ENCODE measurements at regions not wholly inside any gene's neighbourhood (a gene's known extent, or its start where the extent isn't known, plus 50 kb on each side); places are given as distances from the start of the nearest gene placed in this dataset.

DNA sequence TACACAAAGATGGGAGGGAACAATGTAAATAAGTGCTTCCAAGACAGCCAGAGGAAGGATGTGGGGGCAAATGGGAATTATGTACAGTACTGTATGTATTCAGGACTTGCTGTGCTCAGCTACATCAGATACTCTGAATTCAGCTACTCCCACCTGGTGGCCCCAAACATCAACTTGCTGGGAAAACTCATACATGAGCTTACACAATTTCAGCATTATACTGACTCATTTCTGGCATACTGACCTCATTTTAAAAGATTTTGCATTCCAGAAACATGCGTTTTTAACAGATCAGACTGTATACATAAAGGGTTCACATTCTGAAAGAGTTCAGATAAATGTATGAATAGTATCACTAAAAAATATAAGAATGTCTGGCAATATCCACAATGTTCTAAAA lies 59.7 kb downstream of the GPX5 start:
- Mint-ChIP-seq H3K36me3 (ENCODE audit: low read depth) (peaks cover 9% of the 10 kb centered on the region), H3K9me3 (no peaks in the 10 kb centered on the region), H3K27ac (peak overlapping the region; percentile 9 to 56 (median 38)), H3K27me3 (ENCODE audit: low read depth) (no peaks in the 10 kb centered on the region), H3K4me1 (peaks cover 65% of the 10 kb centered on the region), H3K4me3 (peak overlapping the region; percentile 49 to 94 (median 83))
- TF ChIP-seq, protein P1, sequence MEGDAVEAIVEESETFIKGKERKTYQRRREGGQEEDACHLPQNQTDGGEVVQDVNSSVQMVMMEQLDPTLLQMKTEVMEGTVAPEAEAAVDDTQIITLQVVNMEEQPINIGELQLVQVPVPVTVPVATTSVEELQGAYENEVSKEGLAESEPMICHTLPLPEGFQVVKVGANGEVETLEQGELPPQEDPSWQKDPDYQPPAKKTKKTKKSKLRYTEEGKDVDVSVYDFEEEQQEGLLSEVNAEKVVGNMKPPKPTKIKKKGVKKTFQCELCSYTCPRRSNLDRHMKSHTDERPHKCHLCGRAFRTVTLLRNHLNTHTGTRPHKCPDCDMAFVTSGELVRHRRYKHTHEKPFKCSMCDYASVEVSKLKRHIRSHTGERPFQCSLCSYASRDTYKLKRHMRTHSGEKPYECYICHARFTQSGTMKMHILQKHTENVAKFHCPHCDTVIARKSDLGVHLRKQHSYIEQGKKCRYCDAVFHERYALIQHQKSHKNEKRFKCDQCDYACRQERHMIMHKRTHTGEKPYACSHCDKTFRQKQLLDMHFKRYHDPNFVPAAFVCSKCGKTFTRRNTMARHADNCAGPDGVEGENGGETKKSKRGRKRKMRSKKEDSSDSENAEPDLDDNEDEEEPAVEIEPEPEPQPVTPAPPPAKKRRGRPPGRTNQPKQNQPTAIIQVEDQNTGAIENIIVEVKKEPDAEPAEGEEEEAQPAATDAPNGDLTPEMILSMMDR (IDR thresholded peaks at IDR 0.05; ENCODE audit: unreplicated experiment in 3 of 3) = peak; percentile 17 to 41 (median 26)

- Mint-ChIP-seq H3K4me1 (peaks cover 66% of the 10 kb centered on the region), H3K27ac (peak overlapping the region; percentile 54 to 89 (median 88)), H3K4me3 (peak overlapping the region; percentile 83 to 95 (median 94)), H3K9me3 (no peaks in the 10 kb centered on the region), H3K36me3 (ENCODE audit: low read depth) (peaks cover 9% of the 10 kb centered on the region), H3K27me3 (ENCODE audit: low read depth) (peaks cover under 1% of the 10 kb centered on the region)
- TF ChIP-seq, protein P1 (IDR thresholded peaks at IDR 0.05; ENCODE audit: unreplicated experiment in 3 of 3) = no peak
These were observed 60.6 kb downstream of the GPX5 start for GRCh38 chr6:28586324-28586723.

GRCh38 chr6:28586962-28587745 lies 61.5 kb downstream of the GPX5 start:
- peaks cover 60% of the 10 kb centered on the region for H3K4me1 Mint-ChIP-seq
- H3K9me3 Mint-ChIP-seq = no peaks in the 10 kb centered on the region
- TF ChIP-seq, protein P1 (IDR thresholded peaks at IDR 0.05; ENCODE audit: unreplicated experiment in 3 of 3) = no peak
- peaks cover 8% of the 10 kb centered on the region for H3K27me3 Mint-ChIP-seq (ENCODE audit: low read depth)
- peak overlapping the region; percentile 54 to 89 (median 88) for H3K27ac Mint-ChIP-seq
- peak overlapping the region; percentile 83 to 95 (median 94) for H3K4me3 Mint-ChIP-seq
- H3K36me3 Mint-ChIP-seq (ENCODE audit: low read depth) = peaks cover 7% of the 10 kb centered on the region

DNA sequence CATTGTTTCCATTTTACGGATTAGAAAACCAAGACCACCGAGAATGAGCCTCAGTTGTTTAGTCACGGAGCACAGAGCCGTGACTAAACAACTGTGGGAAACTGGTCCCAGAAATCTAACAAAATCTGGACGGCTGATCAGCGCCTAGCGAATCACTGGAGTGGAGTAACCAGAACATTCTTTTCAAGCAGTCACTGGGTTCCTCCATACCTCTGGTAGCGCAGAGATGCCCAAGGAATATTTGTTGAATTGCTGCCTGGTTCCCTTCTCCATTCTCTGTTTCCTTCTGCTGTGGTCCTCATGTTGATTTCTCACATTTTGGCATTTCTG lies 62.0 kb downstream of the GPX5 start:
- H3K27me3 Mint-ChIP-seq (ENCODE audit: low read depth) = peaks cover 8% of the 10 kb centered on the region
- TF ChIP-seq, protein P1 (IDR thresholded peaks at IDR 0.05; ENCODE audit: unreplicated experiment in 3 of 3) = no peak
- peak overlapping the region; percentile 83 to 95 (median 94) for H3K4me3 Mint-ChIP-seq
- H3K27ac Mint-ChIP-seq = peak overlapping the region; percentile 54 to 89 (median 88)
- H3K9me3 Mint-ChIP-seq = no peaks in the 10 kb centered on the region
- peaks cover 4% of the 10 kb centered on the region for H3K36me3 Mint-ChIP-seq (ENCODE audit: low read depth)
- peaks cover 57% of the 10 kb centered on the region for H3K4me1 Mint-ChIP-seq

DNA sequence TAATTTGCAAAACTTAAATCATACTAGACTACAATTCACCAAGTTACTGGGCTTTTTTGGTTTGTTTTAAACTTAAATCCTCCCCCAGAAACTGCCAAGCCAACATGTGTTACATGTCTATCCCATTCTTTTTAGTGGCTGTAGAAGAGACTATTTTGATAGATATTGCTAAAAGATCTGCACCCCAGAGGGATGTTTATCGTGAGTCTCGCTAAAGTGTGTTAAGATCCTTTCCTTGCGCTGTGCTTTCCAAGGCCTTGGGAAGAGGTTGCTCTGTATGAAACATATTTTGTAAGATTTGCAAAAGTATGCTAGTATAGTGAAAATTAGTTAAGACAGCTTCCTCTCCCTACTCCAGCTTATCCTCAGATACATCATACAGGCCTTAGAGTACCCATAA lies 63.0 kb downstream of the GPX5 start:
- peak overlapping the region; percentile 54 to 88 (median 83) for H3K27ac Mint-ChIP-seq
- TF ChIP-seq, protein P1 (IDR thresholded peaks at IDR 0.05; ENCODE audit: unreplicated experiment in 3 of 3) = no peak
- peaks cover 55% of the 10 kb centered on the region for H3K4me1 Mint-ChIP-seq
- no peaks in the 10 kb centered on the region for H3K9me3 Mint-ChIP-seq
- H3K27me3 Mint-ChIP-seq (ENCODE audit: low read depth) = peaks cover 8% of the 10 kb centered on the region
- H3K36me3 Mint-ChIP-seq (ENCODE audit: low read depth) = peaks cover 2% of the 10 kb centered on the region
- peak overlapping the region; percentile 77 to 95 (median 83) for H3K4me3 Mint-ChIP-seq
